ENCODE measurements at regions not wholly inside any gene's neighbourhood (a gene's known extent, or its start where the extent isn't known, plus 50 kb on each side); places are given as distances from the start of the nearest gene placed in this dataset. TPM values are rescaled to one million over a fixed set of nuclear protein-coding genes. Genes with fewer than 3 reads are reported as not detected.

DNA sequence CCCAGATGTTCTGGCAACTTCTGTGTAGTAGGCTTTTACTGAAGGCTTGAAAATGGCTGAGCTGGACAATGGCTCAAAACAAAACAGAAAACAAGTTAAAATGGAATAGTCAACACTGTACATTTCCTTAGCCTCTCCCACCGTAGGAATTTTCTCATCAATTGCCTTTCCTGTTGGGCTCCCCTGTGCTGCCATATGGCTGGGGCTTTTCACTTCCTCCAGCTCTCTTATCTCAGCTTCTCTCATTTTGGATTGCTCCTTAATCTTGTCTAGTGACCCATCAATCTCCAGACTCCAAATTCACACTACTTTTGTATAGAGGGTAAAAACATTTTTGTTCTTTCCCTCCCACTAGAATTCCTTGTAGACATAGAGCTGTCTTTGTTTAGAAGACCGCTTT, 50.4 kb upstream of the RPH3A start:
- H3K4me3 ChIP-seq (ENCODE audit: low read depth, low read length, poor library complexity, severe bottlenecking): no peak overlapping the region
- H3K9me2 ChIP-seq (ENCODE audit: insufficient read depth, low read length): no peaks in the 10 kb centered on the region
- H3K36me3 ChIP-seq (ENCODE audit: insufficient read depth, low read length): no peaks in the 10 kb centered on the region
- TF ChIP-seq EZH2phosphoT487 (IDR thresholded peaks at IDR 0.05; ENCODE audit: borderline replicate concordance, low read depth, low read length): no peak
- TF ChIP-seq, protein P1, sequence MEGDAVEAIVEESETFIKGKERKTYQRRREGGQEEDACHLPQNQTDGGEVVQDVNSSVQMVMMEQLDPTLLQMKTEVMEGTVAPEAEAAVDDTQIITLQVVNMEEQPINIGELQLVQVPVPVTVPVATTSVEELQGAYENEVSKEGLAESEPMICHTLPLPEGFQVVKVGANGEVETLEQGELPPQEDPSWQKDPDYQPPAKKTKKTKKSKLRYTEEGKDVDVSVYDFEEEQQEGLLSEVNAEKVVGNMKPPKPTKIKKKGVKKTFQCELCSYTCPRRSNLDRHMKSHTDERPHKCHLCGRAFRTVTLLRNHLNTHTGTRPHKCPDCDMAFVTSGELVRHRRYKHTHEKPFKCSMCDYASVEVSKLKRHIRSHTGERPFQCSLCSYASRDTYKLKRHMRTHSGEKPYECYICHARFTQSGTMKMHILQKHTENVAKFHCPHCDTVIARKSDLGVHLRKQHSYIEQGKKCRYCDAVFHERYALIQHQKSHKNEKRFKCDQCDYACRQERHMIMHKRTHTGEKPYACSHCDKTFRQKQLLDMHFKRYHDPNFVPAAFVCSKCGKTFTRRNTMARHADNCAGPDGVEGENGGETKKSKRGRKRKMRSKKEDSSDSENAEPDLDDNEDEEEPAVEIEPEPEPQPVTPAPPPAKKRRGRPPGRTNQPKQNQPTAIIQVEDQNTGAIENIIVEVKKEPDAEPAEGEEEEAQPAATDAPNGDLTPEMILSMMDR (conservative IDR thresholded peaks at IDR 0.05; ENCODE audit: low read length): no peak
- H3K27ac ChIP-seq (ENCODE audit: low read depth, low read length, poor library complexity, severe bottlenecking): no peak overlapping the region
- intact Hi-C loops (cut with micrococcal nuclease; ENCODE audit: unreplicated experiment): no loop called here
- no TSS peak for BruUV-seq (replicated peaks)
- CTCF ChIA-PET (ENCODE audit: unreplicated experiment): no interaction called here
- no peaks in the 10 kb centered on the region for H3K4me1 ChIP-seq (ENCODE audit: insufficient read depth, low read length, poor library complexity, severe bottlenecking)
- no peak overlapping the region for H3K4me2 ChIP-seq (ENCODE audit: low read length)
- H3K9me3 ChIP-seq (ENCODE audit: low read length): no peaks in the 10 kb centered on the region
- H2AFZ ChIP-seq (ENCODE audit: low read length): no peak overlapping the region
- H4K20me1 ChIP-seq (ENCODE audit: insufficient read depth, low read length): no peaks in the 10 kb centered on the region
- POLR2A ChIA-PET: no interaction called here
- DNase-seq (ENCODE audit: low spot score): no peak
- H3K79me2 ChIP-seq (ENCODE audit: insufficient read depth, low read depth, low read length): no peaks in the 10 kb centered on the region

Small RNA genes in the stretch of these regions (microRNA-seq; reads per million reads assigned to microRNA genes)
- not detected for gene MIR1302-1 (ENCODE audit: borderline replicate concordance)
